Medulla oblongata (tissue), 1 donor: ENCODE measurements at regions not wholly inside any gene's neighbourhood (a gene's known extent, or its start where the extent isn't known, plus 50 kb on each side); places are given as distances from the start of the nearest gene placed in this dataset.

ENCODE experiments used
- DNase-seq: peaks from one replicate; pipeline ENCODE4 v3.0.0-alpha.2; 2015; ENCODE audit errors: extremely low spot score

DNA sequence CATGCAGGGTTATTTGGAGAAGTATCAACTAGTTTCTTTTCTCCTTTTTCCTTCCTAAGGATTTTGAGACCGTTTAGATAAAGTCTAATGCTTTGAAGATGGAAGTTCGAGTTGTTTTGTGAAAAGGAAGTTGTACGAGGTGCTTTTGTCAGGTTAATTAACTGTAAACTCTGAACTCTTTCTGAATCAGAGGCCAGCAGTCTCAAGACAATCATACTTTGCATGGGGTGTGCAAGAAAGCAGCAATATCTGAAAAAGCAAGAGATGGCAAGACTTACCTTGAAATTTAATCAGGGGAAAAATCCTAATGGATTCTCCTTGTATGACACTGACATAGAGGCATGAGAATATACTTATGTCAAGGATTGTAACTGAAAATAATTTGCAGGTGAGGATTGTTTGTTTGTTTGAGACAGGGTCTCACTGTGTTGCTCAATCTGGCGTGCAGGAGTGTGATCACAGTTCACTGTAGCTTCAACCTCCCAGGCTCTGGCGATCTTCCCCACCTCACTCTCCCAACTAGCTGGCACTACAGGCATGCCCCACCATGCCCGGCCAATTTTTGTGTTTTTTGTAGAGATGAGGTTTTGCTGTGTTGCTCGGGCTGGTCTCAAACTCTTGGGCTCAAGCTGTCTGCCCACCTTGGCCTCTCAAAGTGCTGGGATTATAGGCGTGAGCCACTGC lies 170.2 kb upstream of the HMGA2 start:
- DNase-seq, result no peak

DNA sequence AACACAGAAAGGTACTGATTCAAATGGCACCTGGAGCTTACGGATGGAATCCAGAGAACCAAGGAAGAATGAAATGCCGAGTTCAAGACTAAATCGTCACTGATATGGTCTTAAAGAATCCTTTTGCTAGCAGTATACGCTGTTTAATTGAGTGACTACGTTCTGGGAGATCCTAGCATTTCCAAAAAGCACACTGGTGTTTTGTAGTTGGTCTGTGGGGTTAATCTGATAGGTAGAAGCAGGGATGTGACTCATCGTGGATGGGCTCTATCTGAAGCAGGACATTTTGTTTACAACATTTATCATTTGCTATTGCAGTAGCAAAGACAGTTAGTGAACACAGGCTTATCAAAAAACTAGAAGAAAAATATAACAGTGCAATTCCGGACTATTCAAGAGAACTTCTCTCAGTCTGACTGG lies 169.2 kb upstream of the HMGA2 start:
- no peak for DNase-seq

DNA sequence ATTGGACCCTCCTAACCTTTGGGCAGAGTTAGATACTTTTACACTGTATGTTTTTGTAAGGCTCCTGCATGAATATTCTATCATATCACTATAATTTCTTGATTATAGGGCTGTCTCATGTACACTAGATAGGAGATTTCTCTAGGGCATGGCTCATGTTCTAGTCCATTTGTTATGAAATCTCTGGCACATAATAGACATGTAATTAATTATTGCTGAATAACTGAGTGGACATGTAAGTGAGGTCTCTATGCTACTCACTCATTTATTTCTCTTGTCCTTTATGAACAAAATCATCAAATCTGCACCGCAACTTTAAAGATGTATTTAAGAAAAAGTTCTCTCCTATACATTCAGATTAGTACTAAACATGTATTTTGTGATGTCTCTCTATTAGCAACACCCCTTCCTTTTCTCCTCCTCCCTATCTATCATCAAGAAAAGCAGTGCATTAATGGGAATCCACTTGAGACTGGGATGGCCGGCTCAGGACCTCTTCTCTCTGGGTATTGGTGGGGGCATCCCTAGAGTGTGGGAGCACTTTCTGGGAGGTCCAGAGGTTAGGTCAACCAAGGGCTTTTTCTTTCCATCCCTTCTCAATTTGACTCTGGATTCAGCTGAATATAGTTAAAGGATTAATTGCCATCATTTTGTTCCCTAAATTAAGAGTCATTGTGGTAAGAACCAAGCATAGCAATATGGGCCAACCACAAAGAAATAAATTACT lies 168.0 kb upstream of the HMGA2 start:
- no peak for DNase-seq

DNA sequence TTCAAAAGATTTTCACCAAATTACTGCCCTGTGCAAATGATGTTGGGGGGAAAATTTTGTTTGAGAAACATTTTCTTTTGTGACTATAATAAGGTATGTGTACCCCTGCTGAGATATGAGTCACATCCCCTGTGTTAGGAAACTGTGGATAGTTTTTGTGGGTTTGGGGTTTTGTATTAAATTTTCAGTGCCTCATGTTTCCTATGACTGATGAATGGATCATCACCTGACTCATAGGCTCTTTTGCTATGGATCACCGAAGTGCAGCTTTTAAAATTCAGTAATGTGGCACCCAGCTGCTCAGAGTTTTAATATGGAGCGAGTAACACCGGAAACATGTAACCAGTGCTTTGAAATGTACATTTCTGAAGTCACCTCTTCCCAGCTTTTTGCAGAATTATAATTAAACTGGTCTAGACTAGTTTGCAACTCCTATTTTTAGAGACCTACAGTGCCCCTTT lies 167.4 kb upstream of the HMGA2 start:
- no peak for DNase-seq

DNA sequence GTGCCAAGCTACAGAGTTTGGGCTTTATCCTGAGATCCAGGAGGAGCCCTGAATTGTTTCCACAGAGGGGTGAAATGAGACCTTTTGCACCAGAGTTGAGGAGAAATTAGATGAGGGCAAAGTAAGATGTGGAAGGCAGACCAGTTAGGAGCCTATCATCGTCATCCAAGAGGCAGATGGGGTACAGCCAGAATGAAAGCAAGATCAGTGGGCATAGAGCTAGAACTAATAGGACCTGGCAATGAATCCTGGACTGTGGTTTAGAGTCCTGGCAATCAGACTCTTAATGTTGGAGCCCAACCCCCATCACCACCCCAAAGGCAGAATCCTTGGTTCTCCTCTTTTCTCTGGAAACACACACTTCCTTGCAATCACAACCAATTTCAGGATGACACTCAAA lies 166.6 kb upstream of the HMGA2 start:
- DNase-seq, result no peak

DNA sequence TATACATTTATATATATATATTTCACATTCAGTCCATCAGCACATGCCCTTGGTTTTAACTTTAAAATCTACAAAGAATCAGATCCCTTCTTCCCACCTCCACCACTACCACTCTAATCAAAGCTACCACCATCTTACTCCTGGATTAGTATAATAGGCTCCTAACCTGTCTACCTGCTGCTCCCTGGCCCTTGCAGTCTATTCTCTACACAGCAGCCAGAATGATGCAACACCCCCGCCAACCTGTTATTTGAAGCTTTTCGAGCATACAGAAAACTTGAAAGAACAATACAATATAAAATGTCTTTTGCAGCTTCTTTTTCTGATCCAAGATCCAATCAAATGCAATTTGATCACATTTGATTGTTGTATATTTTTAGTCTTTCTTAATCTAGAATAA lies 165.9 kb upstream of the HMGA2 start:
- DNase-seq, result no peak

DNA sequence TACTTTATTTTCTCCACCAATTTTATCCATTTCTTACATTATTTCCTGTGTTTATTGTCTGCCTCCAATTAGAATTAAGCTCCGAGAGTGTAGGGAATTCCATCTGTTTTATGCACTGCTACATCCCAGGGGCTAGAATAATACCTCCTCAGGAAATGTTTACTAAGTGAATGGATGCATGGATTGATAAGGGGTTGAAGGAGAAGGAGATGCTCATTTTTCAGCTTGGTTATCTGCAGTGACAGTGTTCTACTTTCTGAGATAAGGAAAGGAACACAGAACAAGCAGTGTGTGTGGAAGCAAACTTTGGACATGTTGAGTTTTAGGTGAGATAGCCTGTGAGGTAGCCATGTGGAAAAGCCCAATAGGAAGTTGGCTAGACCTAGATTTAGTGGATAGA lies 164.6 kb upstream of the HMGA2 start:
- no peak for DNase-seq

DNA sequence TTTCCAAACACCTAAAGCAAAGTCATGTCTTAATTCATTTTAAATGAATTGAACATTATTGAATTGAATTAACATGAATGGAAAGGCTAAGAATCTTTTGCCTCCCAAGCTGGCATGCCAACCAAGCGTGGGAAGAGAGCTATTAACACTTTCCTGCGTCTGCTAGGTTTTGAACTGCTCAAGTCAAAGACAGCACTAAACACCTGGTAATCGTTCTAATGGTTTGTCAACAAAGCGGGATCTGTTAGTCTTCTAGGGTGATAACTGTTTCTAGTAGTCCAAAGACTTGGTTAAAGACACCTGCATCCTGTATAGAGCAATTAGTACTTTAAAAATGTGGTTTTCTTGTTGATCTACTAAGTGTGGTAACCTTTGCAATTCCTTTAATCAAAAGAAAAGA lies 164.2 kb upstream of the HMGA2 start:
- no peak for DNase-seq

DNA sequence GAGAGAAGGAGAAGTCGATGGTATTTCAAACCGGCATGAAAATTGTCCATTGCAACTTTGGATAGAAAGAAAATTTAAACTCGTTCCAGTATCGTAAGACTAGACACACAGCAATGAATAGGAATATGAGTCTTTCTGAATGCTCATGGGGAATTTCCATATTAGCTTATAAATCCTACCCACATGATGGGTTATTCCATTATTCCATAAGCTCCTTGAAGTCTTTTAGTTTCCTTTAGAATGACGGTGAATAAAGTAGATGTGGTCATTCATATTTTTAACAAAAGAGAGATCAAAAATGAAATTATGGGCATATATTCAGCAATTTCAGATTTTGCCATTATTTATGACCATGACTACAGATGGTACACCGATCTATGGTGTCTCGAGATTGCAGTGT lies 163.4 kb upstream of the HMGA2 start:
- DNase-seq, result no peak

DNA sequence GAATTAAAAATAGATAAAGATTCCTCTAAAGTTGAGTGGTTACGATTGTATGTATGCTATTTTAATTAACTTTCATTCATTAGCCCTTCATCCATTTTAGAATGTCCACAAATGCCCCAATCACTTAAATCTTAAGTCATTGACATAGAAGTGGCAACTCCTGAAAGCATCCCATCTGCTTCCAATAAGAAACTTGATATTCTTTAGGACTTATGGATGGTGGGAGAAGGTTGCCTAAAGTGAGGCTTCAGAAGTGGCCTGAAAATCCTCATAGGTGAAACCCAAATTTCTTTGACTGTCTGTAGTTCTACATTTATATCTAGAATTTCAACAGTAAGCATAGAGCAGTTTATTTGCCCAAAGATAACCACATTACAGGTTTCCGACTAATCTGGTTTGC lies 161.7 kb upstream of the HMGA2 start:
- no peak for DNase-seq

DNA sequence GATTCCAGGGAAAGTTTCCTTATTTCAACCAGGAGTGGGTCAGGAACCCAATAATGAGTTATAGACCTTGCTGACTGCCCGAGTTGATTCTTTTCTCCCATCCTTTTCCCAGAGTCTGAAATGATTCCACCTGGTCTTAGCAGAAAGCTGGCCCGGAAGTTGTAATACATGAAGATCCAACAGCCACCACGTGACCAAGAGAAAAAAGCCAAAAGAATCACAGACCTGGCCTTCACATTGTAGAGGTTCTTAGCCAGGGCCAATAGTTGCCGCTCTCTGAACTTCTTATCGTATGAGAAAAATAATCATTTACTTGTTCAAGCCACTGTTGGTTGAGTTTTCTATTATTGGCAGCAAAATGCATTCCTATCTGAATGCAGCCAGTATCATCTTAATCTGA lies 161.2 kb upstream of the HMGA2 start:
- no peak for DNase-seq

DNA sequence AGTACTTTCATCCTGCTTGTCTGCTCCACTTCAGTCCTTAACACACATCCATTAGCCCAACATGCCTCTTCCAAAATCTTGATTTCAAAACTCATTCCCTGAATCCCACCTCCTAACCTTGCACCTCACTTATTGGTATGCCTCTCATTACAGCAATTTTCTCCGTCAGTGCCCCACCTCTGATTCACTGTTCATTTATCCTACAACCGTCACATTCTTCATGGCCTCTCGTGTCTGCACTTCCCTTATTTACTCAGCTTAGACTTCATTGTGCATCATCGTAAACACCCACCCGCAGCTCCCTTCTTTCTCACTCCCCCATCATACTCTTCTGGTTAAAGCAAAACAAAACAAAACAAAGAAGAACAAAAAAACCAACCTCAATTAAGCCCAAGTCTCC lies 160.6 kb upstream of the HMGA2 start:
- no peak for DNase-seq

DNA sequence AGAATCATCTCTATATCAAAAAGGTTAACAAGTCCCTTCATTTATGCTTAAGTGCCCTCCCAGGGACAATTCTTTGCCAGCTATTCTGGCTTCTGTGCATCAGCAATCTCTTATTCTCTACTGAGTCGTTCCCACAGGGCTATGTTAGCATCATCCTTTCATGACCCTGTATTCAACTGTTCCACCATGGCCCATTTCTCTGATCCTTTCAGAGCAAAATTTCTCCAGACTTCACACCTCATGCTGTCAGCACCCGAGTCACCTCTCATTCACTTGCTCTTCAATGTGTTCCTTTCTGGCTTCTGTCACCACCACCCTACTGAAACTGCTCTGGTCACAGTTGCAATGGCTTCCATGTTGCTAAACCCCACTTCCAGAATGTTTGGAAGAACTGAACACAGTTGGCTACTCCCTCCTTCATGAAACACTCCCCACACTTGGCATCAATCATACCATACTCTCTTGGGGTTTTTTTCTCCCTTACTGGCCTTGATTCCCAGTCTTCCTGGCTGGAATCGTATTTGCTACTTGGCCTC lies 159.5 kb upstream of the HMGA2 start:
- no peak for DNase-seq

DNA sequence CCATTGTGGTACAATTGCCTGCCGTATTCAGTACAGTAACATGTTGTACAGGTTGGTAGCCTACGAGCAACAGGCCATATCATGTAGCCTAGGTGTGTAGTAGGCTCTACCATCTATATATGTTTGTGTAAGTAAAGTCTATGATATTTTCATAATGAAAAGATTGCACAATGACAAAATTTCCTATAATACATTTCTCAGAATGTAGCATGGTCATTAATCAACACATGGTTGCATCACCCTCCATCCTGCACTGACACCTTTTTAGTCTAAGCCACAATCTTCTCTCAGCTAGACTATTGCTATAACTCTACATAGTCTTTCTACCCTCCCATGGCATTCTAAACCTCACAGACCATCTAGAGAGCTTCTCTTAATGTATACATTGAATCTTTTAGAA lies 158.5 kb upstream of the HMGA2 start:
- no peak for DNase-seq

DNA sequence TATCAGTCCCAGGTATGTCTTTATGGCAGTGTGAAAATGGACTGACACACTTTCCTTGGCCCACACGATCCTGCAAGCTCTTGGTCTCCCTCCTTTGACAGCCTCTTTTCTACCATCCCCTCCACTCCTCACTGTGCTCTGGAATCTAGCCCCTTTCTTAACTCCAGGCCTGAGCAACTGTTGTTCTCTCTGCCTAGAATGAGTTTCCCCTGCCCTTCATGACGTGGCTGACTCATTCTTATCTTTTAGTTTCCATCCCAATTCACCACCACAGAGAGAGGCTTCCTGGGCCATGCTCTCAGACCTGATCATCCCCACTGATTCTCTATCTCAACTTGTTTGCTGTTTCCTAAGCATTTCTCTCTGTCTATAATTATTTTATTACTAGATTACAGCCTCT lies 157.4 kb upstream of the HMGA2 start:
- no peak for DNase-seq

DNA sequence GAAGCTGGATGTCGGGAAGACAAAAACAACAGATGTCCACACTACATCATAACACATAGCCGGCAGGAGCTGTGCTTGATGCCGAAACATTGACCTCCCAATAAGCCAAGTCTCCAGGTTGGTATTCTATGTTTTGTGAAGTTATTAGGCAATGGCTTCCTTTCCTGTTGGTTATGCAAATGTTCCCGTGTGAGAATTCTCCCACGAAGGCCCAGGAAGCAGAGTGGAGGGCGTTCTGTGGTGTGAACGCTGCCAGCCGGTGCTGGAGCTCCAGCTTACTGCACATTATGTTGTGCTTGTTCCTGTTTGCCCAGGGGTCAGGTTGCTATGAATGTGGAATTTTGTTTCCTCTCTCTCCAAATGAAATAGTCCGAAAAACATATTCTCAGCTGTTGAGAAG lies 156.4 kb upstream of the HMGA2 start:
- no peak for DNase-seq

DNA sequence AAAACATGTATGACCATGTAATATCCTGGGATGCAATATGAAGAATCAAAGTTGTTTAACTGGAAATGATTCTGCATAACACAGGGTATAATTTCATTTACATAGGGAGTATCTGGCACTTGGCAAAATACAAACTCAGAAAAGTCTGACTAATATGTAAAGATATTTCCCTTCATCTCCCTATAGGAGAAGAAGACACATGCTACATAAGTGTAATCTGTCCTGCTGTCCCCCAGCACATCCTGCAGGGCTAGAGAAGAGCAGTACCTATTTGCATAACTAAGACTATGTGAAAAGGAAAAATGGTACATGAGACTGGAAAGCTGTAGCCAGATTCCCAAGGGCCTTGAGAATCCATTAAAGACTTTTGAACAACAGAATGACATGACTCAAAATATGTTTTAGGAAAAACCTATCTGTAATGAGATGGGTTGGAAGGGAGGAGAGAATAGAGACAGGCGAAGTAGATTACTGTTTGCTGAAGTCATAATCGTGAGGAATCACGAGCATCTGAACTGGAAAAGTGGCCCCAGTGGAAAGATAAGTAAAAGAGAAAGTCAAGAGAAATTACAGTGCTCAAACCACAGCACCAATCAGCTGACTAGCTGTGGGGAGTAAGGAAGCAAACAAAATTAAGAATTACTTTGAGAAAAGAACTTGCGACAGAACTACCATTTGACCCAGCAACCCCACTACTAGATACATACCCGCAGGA lies 155.1 kb upstream of the HMGA2 start:
- no peak for DNase-seq

DNA sequence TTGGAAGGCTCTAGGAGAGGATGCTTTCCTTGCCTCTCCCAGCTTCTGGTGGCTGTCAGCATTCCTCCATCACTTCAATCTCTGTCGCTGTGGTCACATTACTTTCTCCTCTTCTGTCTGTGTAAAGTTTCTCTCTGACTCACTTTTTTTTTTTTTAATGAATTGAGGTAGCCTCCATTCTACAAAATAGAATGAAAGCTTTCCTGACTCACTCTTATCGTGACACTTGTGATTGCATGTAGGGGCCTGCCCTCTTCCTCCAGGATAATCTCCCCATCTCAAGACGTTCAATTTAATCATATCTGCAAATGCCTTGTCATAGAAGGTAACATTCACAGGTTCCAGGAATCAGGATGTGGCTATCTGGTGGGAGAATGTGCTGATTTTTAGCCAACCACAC lies 153.5 kb upstream of the HMGA2 start:
- DNase-seq, result no peak

DNA sequence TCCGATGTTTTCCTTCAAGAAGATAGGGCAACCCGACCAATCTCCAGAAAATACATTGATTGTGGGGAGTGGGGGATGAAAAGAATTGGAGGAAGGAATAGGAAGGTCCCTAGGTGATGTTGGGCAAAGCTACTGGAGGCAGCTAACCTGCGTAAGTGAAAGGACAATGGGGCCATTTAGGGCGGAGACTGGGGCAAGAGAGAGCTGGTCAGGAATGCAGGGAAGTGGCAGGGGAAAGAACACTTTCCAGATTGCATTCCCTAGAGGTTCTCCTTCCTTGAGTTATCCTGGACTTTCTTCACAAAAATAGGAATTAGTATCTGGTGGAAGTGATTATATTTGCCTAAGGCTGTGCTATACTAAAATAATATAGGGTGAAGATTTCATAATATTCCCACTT lies 151.8 kb upstream of the HMGA2 start:
- DNase-seq, result no peak

DNA sequence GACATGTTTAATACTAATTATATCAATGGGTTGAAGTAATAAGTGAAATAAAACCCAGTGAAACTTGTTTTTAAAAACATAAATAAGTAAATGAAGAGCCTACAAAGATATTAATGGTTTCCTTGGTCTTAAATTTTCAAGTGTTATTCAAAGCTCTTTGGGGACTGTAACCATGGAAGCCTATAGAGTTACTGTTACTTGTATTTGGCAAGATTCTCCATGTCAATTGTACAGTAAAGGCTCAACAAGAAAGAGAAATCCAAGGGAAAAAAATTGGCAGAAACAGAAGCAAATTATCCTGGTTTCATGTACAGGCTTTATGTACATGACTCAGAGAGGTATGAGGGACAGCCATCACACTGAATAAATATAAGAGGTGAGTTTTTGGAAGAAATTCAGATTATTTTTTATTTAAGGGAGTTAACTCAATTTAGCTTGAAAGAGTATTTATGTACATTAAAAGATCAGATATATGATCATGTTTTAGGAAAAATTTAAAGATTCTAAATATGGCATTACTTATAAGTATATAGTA lies 151.1 kb upstream of the HMGA2 start:
- DNase-seq, result no peak

DNA sequence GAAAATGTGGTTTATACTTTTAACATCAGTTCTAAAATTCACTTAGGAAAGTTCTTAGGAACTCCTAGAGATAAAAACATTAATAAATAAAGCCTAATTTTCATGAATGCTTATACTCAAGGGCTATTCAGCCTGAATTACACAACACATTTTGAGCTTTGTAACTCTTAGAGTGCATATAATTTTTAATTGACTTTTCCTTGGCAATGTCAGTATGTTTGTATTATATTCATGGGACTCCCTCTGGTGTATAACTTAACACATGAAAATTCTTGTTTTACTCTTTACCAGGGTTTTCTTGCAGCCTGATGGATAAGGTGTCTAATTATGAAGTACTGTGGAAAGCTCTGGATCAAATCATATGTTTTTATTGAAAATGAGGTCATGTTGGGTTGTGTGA lies 150.6 kb upstream of the HMGA2 start:
- DNase-seq, result no peak

DNA sequence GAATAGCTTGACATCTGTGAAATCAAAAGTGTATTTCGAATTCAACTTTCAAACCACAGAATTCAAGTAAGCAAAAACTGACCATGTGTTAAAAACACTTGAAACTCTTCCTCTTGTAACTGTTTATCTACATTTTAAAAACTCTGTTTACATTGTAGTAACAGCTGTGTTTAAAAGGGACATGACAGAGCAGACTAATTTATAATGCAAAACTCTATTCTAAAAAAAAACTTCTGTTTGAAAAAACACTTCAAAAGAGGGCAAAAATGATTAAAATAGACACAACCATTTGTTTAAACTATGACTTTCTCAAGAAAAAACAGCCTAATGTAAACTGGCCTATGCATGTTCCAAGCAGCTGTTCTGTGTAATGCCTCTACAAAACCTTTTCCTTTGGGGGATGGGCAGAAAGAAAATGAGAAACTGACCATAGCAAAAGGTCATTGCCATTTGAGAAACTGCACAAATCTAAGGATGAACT lies 149.1 kb upstream of the HMGA2 start:
- DNase-seq, result no peak
